DMS153 (cell line): ENCODE measurements at regions not wholly inside any gene's neighbourhood (a gene's known extent, or its start where the extent isn't known, plus 50 kb on each side); places are given as distances from the start of the nearest gene placed in this dataset.
A peak's percentile ranks its signal among the peaks of the same experiment; 100 is the strongest.

Experiments
- DNase-seq: peaks from one replicate; lab custom pipeline; 2025; lab: John Stamatoyannopoulos, UW

DNA sequence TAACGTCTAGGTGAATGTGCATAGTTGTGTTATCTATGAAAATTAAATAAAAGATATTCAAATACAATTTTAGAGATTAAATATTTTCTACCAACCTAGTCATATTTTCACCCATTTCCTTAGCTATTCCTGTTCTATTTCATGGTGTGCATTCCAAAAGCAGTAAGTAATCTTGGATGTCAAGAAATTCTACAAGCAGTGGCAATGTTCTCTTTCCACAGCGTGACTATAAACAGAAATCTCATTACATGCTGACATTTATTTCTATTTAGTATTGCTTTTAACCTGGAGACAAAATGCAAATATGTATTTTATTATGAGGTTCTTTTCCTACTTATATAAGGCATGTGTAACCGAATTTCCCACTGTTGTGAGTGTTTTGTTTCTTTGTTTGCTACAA is 510.0 kb downstream of the ACTL7B start:
- DNase-seq, result no peak

DNA sequence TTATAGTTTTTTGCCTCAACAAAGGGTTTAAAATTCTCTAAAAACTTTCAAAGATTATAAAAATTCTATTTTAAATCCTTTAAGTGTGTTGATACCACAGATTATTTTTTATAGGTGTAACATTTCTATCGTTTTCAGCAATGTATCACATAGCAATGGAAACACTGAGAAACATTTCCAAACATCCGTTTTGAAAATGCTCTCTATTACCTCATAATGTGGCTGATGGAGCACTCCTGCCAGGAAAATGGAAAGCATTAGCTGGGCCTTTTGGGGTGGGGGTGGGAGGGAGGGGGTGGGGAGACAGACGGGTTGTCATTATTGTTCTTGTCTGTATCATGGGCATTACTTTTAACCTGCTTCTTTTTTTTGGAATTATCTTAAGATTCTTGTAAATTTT is 516.5 kb downstream of the ACTL7B start:
- DNase-seq, result no peak

DNA sequence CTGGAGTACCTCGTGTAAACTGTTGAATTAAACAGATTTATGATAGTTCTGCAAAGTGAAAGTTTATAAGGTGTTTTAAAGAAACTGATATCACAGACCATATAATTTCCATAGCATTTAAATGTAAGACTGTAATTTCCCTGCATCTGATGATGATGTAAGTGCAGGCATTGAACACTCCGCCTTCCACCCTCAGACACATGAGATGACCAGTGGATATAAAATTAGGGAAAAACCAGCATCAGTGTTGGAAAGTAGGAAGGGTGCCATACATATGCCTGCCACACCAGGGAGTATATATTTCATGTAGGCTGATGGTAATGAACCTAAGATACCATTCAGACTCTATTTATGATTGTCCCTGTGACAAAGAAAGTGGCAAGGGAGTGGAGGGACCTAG is 519.2 kb downstream of the ACTL7B start:
- no peak for DNase-seq

DNA sequence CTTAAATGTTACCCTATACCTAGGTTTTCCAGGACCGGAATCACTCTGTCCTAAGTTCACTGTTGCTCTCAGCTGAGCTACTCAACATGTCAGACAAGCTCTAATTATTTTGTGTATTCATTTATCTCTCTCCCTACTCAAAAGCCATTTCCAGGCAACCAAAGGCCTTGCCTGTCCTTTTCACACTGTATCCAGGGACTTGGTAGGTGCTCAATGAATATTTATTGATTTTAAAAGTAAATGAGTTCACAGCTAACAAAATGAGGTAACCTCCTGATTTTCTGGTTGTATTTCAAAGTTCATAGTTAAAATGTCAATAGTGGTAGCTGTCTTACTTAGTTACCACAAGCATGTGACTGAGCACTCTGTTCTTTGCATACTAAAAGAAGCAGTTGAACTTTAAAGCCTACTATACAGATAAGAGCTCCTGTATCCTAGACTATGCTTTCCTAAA is 522.2 kb downstream of the ACTL7B start:
- DNase-seq, result no peak

DNA sequence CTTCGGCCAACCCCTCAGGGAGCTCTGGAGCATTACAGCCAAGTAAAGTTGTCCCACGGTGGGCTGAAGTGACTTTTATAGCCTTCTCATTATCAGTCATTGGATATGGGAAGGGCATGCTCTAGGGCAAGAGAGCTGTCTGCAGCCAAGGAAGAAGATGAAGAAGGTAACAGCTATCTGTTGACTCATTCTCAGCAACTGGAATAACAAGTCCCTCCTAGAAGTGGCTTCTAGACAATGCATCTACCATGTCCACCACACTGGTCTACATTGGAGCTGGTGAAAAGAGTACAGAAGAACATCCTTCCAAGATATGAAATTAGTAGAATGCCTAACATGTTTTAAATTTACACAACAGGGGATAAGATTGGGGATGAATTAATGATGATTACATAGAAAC is 524.2 kb downstream of the ACTL7B start:
- no peak for DNase-seq

DNA sequence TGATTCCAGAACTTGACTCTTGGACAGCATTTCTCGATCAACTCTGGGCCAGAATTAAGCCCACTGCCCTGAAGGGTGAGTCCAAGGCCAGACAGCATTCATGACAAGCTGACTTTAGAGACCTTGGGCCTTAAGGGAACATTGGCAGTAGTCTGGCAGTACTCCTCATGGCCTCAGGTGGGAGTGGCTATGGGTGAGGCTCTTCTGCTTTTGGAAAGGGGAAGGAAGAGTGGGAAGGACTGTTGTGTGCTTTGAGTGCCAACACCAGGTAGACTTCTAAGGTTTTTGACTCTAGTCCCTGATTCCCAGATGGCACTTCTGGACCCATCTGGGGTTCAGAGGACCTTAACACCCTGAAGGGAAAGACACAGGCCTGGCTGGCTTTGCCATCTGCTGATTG is 530.4 kb downstream of the ACTL7B start:
- no peak for DNase-seq

DNA sequence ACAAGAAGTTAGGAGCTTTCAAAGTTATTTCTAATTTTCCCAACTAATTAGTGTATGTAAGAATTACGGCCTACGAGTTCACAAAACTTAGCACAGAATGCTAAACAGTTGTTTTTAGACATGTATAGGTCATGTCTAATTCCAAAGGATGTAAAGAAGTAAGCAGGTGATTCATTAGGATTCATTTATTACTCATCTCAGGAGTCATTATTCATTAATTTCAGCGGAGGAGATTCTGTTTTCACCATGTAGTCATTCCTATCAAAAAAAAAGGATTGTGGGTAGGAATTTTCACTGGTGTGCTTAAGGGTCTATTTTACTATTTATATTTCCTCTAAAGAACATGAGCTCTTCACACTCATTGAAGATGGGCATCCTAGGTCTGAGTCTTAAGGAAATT is 532.2 kb downstream of the ACTL7B start:
- DNase-seq, result no peak

DNA sequence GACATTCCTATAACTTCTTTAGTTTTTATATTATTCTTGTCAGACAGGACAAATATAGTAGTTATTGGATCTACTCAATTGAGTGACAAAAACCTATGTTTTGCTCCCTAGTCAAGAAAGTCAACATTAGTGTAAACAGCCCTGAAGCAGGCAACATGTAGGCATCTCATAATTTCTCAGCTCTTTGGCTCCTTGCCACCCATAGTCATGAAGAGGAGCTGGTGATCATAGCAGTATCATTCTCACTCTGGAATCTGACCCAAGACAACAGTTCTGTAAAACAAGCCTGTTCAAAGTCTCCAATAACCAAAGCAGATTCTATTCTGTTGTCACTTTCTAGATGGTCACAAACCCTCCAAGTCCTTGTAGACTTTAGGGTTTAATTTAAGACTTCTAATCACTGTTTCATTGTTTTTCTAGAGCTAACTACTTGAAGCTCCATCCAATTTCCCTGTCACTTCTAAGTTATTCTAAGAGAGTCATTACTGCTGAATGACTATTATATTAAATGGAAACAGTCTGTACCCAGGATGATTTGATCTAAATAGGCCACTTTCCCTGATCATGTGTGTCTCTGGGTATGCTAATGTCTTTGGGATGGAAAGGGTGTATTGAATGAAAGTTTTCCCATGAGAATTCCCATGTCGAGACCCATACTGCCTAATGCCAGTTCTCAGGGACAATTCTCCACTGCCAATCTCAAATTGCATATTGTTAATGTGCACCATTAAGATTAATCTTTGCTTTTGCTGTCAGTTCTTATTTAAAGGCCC is 533.3 kb downstream of the ACTL7B start:
- no peak for DNase-seq

DNA sequence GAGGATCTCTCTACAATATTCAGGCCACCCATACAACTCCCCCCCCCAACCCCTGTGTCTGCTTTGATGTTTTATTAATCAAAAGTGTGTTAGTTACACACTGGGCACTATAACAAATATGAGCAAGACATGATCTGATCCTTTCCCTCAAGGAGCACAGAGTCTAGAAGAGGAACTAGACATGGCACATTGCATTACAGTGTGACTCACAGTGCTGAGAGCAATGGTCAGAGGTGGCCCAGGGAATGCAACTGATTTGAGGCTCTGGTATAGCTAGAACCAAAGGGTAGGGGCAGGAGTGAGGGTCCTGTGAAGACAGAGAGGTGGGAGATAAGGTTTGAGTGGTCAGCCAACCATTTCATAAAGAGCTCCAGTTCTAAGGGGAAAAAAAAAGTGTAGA is 539.2 kb downstream of the ACTL7B start:
- no peak for DNase-seq

DNA sequence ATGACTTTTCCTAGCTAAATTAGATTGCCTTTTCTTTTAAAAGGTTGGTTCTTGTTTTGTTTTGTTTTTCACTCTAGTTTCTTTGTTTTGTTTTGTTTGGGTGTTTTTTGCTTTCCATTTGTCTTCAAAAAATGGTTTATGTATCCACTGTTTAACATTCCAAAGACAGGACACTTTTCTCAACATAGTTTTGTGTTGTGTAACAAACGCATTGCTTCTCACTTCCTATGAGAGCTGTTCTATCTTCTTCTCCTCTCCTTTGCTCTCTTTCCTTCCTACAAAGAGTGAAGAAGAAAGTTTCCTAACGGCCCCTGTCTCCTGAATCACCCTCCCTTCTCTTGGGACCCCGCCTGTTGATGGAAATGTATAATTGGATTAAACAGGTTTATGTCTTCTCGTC is 539.7 kb downstream of the ACTL7B start:
- DNase-seq, result no peak

DNA sequence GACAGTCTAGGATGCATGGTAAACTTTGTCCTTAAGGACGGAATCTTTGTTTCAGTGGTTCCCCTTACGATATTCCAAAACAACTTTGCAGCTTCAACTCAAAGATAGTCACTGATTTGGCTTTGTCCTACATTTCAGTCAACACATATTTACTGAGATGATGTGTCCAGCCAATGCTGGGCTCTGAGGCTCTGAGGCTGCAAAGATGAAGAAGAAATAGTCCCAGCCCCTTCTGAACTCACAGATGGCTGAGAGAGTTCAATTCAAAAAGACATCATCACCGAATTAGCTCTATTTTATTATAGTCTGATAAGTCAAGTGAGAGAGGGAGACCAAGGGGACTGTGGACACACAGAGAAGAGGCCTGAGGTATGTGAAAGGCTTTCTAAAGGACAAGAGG is 544.0 kb downstream of the ACTL7B start:
- DNase-seq, result no peak

DNA sequence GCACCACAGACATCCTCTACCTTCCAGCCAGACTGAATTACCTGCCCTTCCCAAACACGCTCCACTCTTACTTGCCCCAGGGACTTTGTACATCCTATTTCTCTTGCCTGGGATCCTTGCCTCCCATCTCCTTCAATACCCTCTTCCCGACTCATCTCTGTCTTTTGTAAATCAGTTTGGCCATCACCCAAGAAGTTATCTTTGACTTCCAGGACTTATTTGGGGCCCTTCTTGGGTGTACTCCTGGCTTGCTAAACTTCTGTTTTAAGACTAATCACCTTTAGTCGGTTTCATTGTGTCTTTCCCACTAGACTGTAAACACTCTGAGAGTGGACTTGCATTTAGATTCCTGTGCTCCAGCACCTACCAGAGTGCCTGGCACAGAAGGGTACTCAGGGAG is 545.6 kb downstream of the ACTL7B start:
- DNase-seq, result no peak

DNA sequence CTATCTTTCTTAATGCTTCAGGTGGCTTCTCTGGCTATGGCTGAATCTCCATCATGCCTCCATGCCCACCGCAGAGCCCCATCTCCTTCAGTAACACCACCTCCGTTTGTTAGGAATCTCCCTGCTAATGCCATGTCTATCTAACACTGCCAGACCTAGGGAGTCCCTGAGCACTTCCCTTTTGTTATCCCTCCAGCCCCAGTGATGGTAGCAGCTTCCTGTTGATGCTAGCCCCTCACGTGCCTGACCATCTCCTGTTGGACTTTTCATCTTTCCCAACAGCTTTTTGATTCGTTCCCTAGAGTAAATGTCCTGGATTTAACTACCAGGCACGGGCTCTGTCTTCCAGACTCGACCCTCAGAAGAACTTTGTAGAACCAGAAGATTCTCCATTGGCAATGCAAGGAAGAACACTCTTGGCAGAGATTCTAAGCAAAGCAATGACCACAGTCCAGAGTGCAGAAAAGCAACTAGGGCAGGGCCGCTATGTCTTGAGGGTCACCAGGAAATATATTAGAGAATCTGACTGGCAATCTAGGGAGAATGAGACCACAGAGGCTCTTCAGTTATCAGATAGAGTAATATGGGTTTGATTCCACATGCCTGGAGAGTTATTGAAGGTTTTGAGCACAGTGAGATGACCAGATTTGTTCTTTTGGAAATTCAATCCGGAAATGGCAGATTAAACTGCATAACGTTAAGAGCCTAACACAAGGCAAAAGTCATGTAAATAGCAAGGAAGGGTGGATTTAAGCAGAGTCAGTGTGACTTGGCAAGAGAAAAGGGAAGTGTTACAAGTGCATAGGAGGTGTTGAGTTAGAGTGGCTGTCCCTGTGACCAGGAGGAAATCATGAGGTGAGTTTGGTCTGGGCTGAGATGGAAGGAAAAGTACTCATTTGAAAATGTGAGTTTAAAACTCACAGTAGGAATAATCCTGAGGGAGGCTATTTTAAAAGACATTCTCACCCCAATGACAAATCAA is 555.2 kb downstream of the ACTL7B start:
- no peak for DNase-seq

DNA sequence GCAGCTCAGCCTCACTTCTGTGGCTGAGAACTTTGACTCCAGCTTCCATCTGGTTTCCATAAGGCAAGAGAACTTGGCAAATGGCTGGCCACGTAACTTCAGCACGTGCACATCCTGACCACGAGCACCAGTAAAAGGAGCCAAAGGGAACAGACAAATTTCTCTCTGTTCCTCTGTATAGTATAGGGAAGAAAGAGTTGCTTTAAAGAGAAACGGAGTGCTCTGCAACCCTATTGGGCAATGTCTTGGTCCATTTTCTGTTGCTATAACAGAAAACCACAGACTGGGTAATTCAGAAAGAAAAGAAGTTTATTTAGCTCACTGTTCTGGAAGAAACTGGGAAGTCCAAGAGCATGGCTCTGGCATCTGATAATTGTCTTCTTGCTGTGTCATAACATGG is 558.7 kb downstream of the ACTL7B start:
- DNase-seq, result no peak

DNA sequence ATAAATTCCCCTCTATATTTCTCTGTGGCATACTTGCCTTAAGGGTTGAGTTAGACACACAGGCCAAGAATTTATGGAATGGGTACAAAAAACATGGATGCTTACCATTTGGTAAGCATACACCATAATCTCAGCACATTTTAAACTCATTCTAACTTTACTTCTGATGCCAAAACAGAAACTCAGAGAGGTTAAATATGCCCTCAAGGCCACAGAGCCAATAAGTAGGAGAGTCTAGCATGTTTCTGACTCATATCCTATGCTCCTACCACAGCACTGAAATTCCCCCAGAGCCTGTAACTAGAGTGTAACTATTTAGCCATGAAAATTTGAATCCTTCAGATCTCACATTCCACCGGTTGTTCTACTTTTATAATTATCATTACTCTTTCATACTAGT is 559.7 kb downstream of the ACTL7B start:
- no peak for DNase-seq

DNA sequence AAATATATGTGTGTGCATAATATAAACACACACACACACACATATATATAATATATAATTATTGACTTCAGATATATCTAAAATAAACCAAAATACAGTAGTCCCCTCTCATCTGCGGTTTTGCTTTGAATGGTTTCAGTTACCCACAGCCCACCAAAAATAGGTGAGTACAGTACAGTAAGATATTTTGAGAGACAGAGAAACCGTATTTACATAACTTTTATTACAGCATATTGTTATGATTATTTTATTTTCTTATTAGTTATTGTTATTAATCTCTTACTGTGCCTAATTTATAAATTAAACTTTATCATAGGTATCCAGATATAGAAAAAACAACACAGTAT is 564.2 kb downstream of the ACTL7B start:
- DNase-seq, result no peak

DNA sequence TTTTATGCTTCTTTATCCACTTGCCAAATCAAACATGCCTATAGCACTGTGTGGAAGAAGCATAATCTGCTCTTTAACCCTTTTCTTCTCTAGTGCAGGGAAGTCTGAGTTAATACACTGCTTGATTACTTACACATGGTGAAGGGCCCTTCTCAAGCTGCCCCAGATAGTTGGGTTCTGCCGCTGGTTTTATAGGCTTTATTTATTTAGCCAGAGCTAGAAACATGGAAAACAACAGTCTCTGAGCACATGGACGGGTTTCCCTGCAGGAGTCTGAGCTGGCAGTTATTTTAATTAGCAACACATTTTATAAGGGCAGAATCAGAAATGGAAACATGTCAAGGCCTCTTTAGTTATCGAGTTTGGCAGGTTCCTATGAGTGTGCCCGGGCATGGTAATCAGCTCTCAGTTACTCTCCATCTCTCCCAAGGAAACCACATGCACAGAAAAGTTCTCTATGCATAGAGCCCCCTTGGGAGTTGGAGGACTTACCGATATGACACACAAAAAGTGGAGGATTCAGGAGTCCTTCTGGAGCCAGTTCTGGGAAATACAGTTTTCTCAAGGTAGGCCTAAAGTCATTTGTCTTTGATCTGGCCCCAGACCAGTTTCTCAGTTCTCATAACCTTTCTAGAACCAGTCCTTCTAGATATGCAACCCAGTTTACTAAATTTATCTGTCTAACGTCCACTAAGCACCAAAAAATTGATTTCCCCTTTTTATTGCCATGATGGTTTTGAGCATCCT is 564.8 kb downstream of the ACTL7B start:
- peak; percentile 48 for DNase-seq

DNA sequence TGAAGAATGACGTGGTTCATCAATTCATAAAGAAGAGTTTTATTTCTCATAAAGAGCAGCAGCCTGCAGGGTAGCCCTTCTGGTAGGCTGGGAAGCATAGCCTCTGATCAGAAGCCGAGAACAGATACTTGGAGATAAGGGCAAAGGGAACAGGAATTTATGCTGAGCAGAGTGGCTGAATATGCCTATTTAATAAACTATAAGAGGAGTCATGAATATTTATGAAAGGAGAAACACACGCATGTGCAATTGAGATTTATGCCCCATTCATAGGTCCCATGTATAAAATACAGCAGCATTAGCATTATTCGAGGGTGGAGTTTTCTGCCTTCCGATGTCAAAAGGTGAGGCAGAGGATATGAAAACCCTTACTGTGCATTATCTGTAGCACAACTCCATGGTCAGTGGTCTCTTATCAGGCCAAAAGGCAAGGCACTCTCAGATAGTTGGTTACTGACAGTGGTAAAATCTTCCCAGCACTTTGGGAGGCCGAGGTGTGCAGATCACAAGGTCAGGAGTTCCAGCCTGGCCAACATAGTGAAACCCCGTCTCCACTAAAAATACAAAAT is 569.1 kb downstream of the ACTL7B start:
- no peak for DNase-seq

DNA sequence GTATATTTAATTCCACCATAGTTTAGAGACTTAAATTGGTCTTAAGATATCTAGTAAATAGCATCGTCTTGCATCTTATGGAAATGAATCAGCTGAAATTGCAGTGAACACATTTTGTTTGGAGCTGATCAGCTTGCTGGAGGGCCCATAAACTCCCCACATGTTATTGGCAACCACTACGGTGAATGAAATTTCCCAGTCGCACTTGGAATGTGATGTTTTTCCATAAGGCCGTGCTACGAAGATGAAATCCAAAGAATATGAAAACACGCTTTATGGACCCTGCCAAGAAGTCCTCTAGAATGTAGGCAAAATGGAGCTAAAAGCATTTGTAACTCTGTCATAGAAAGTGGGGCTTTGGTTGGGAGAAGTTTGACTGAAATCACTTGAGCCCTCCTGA is 572.1 kb downstream of the ACTL7B start:
- no peak for DNase-seq

DNA sequence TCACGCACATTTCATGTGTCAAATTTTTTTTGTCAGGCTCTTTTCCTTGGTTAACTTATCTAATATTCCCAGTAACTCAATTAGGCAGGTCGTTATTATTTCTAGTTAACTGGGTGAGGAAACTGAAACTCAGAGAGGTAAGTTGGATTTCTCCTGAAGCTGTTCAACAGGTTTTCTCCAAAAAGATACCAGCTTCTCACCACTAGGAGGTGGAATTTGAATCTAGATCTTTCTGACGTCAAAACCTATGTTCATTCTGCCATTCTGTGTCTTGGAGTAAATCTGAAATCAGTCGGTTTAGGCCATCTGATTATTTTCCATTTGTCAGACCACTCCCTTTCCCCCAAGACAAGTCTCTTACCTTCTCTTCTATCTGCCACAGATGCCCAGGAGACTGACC is 572.9 kb downstream of the ACTL7B start:
- no peak for DNase-seq

DNA sequence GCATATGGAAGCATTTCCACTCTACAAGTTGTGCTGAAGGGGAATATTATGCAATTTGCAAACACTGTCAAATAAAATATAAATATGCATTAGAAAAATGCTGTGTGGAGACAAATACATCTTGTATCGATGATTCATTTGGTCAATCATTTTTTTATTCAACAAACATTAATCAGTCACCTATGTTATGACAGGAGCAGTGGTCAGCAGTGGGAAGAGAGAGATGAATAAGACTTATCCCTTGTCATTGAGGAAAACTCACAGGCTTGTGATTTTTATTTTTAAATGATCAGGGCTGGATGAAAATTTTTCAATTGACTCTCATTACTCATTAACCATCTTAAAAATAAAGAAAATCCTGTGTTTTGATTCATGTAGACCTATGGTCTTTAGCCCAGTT is 574.1 kb downstream of the ACTL7B start:
- DNase-seq, result no peak

DNA sequence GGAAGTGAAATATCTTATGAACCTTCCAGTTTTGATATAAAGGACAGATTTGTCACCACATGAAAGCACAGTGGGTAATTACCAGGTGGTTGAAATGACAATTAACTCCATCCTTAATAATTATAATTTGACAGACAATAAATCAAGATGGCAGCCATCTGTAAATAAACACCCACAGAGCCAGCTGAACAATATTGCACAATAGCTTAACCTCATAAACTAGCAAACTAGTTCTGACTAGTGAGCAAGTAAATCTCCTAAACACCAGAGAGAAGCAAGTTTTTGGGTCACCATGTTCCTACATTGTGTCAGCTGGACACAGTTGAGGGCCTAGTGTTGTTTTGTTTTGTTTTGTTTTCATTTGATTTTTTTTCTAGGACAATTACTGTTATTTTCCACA is 577.4 kb downstream of the ACTL7B start:
- peak; percentile 15 for DNase-seq
